Colonic mucosa (tissue), 4 donors: ENCODE measurements at regions not wholly inside any gene's neighbourhood (a gene's known extent, or its start where the extent isn't known, plus 50 kb on each side); places are given as distances from the start of the nearest gene placed in this dataset.

Experiments
- DNase-seq: peaks from one replicate; pipeline ENCODE4 v3.0.0-alpha.2; 2020
- H3K27ac ChIP-seq: fragments of 200-600 bp; one replicate; pipeline ENCODE4 v1.8.0; 2021
- H3K27me3 ChIP-seq: fragments of 200-600 bp; one replicate; pipeline ENCODE4 v1.8.0; 2021
- H3K36me3 ChIP-seq: fragments of 200-600 bp; one replicate; pipeline ENCODE4 v1.8.0; 2021
- H3K4me1 ChIP-seq: fragments of 200-600 bp; one replicate; pipeline ENCODE4 v1.8.0; 2021; ENCODE audit warnings: mild to moderate bottlenecking
- H3K4me3 ChIP-seq: fragments of 200-600 bp; one replicate; pipeline ENCODE4 v1.8.0; 2021
- H3K9ac ChIP-seq, 2 donors: one replicate each; pipeline ENCODE4 v1.7.0; 2013; ENCODE audit warnings: control low read depth in 2 of 2, low read depth in 2 of 2, low read length in 2 of 2
- H3K9me3 ChIP-seq: fragments of 200-600 bp; one replicate; pipeline ENCODE4 v1.8.0; 2021
- intact Hi-C: fragments of 100-400 bp; cut with DNase I; formaldehyde crosslinking; loops from one replicate; pipeline ENCODE4 v1.14.1; 2022
- TF ChIP-seq, protein P1 (sequence below): fragments of 200-600 bp; IDR thresholded peaks from one replicate; pipeline ENCODE4 v1.8.0; 2022; ENCODE audit warnings: antibody characterized with exemption, mild to moderate bottlenecking
- donor health status: healthy.
- donor health status: DM: no; HTN: no; CAD: no.
- donor health status: DM: no; HTN: no; CAD: no.

DNA sequence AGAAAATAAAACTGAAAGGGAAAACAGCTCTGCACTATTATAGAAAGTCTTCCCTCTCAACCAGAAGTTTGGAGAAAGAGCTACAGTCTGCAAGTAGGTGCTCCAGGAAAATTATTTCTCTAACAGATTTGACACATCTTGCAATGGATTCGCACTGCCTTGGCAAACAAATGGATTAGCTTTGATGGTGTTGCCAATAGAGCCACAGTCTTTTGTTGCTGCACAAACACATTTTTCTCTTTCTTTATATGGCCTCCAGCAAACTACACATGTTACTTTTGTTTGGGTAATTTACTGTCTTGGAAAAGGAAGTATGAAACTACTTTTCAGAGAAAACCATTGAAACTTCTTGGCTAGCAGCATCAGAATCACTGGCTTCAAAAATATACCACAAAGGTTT lies 523.1 kb downstream of the EFNA5 start:
- H3K36me3 ChIP-seq, result no peaks in the 10 kb centered on the region
- no peak overlapping the region for H3K4me3 ChIP-seq
- intact Hi-C loops, result loop anchor here (5.0 kb wide), 1 partner anchor 45 kb away; no protein-coding TSS in a partner anchor
- DNase-seq, result no peak
- no peak overlapping the region for H3K9ac ChIP-seq
- H3K27me3 ChIP-seq, result no peaks in the 10 kb centered on the region
- no peaks in the 10 kb centered on the region for H3K9me3 ChIP-seq
- TF ChIP-seq, protein P1, sequence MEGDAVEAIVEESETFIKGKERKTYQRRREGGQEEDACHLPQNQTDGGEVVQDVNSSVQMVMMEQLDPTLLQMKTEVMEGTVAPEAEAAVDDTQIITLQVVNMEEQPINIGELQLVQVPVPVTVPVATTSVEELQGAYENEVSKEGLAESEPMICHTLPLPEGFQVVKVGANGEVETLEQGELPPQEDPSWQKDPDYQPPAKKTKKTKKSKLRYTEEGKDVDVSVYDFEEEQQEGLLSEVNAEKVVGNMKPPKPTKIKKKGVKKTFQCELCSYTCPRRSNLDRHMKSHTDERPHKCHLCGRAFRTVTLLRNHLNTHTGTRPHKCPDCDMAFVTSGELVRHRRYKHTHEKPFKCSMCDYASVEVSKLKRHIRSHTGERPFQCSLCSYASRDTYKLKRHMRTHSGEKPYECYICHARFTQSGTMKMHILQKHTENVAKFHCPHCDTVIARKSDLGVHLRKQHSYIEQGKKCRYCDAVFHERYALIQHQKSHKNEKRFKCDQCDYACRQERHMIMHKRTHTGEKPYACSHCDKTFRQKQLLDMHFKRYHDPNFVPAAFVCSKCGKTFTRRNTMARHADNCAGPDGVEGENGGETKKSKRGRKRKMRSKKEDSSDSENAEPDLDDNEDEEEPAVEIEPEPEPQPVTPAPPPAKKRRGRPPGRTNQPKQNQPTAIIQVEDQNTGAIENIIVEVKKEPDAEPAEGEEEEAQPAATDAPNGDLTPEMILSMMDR, result no peak
- no peaks in the 10 kb centered on the region for H3K4me1 ChIP-seq
- H3K27ac ChIP-seq, result no peak overlapping the region

DNA sequence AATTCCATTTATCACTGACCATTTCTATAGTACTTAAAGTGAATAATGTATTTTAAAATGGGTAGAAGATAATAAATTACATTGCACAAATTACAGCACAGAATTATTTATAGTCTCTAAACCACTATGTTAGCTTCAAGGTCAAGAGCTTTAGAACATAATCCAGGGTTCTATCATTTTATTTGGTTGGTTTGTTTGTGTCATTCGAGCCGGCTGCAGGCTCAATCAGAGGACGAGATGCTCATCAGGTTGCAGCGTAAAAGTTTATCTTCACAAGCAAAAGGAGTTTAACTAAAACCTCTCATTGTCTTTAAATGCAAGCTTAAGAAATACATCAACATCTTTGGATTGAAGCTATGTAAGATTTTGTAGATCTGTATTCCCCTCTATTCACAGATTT lies 523.8 kb downstream of the EFNA5 start:
- Histone ChIP-seq H3K9ac (no peak overlapping the region), H3K9me3 (no peaks in the 10 kb centered on the region), H3K36me3 (no peaks in the 10 kb centered on the region), H3K4me3 (no peak overlapping the region), H3K4me1 (no peaks in the 10 kb centered on the region), H3K27me3 (no peaks in the 10 kb centered on the region), H3K27ac (no peak overlapping the region)
- TF ChIP-seq, protein P1, result no peak
- intact Hi-C loops, result loop anchor here (5.0 kb wide), 1 partner anchor 45 kb away; no protein-coding TSS in a partner anchor
- no peak for DNase-seq

DNA sequence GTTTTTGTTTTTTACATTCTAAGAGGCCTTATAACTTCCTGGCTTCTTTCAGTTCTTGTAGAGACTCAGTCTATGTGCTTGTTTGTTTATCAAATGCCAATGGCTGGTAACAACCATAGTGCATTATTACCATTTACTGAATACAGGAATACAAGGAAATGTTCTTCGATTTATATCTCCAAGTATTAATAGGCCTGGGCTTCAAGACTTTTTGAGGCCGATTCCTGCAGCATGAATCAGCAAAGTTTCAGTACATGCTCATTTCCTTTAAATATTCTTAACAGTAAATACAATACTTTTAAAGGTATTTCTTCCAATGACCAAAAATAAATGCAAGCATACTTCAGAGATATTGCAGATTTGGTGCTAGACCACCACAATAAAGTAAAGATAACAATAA lies 535.3 kb downstream of the EFNA5 start:
- H3K4me1 ChIP-seq, result no peaks in the 10 kb centered on the region
- DNase-seq, result no peak
- intact Hi-C loops, result no loop called here
- H3K9ac ChIP-seq, result no peak overlapping the region
- no peak overlapping the region for H3K4me3 ChIP-seq
- TF ChIP-seq, protein P1, result no peak
- no peaks in the 10 kb centered on the region for H3K36me3 ChIP-seq
- no peaks in the 10 kb centered on the region for H3K9me3 ChIP-seq
- no peaks in the 10 kb centered on the region for H3K27me3 ChIP-seq
- no peak overlapping the region for H3K27ac ChIP-seq

DNA sequence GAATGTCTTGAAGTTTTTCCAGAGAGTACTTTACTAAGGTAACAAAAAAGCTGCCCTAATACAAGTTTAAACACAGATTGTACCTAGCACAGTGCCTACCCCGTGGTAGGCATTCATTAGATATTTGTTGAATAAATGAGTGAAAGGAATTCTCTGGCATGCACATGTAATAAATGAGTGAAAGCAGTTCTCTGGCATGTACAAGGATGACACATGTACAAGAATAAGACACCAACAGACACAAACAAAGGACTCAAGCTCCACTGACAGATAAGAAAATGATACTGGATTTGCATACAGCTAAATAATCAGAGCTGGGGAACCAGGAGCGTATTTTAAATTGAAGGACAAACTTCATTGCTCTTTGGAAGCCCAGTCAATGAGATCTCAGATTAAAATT lies 535.8 kb downstream of the EFNA5 start:
- intact Hi-C loops, result no loop called here
- Histone ChIP-seq H3K9ac (no peak overlapping the region), H3K4me1 (no peaks in the 10 kb centered on the region), H3K9me3 (no peaks in the 10 kb centered on the region), H3K27me3 (no peaks in the 10 kb centered on the region), H3K27ac (no peak overlapping the region), H3K36me3 (no peaks in the 10 kb centered on the region), H3K4me3 (no peak overlapping the region)
- TF ChIP-seq, protein P1, result no peak
- DNase-seq, result no peak

DNA sequence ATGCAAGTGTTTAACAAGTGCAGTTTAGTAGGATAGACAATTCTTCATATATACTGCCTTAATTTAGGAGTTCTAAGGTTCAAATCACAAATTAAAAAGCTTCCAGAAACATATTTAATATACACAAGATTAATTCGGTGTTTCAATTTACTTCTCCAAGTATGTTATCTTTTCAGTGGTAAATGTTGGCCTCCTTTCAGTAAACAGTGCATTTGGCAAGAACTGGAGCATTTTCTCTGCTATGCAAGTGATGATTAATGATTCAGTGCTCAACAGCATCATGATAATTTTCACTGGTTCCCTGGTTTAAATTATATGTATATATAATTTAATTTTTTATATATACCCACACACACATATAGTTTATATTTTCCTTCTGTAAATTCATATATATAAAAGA lies 541.7 kb downstream of the EFNA5 start:
- intact Hi-C loops, result no loop called here
- Histone ChIP-seq H3K9ac (no peak overlapping the region), H3K4me3 (no peak overlapping the region), H3K27me3 (no peaks in the 10 kb centered on the region), H3K36me3 (no peaks in the 10 kb centered on the region), H3K27ac (no peak overlapping the region), H3K9me3 (no peaks in the 10 kb centered on the region), H3K4me1 (no peaks in the 10 kb centered on the region)
- TF ChIP-seq, protein P1, result no peak
- no peak for DNase-seq

DNA sequence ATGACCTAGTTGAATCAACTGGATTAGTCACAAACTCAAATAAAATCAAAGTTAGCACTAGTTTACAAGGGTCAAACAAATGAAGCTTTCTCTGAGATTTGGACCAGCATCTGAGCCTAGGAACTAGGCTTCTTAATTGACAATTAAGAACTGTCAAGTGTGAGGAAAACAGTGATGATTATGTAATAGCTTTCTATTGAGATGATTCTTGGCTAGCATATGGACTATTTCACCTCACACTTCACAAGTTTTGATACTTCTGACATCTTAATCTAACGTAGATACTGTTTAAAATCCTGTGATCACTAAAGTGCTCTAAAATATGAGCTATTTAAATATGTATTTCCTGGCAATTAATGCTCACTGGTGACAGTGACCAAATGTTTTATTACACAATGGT lies 542.9 kb downstream of the EFNA5 start:
- no peak for DNase-seq
- no peaks in the 10 kb centered on the region for H3K36me3 ChIP-seq
- H3K4me3 ChIP-seq, result no peak overlapping the region
- no peaks in the 10 kb centered on the region for H3K4me1 ChIP-seq
- no peaks in the 10 kb centered on the region for H3K9me3 ChIP-seq
- no peak overlapping the region for H3K9ac ChIP-seq
- H3K27ac ChIP-seq, result no peak overlapping the region
- intact Hi-C loops, result no loop called here
- TF ChIP-seq, protein P1, result no peak
- H3K27me3 ChIP-seq, result no peaks in the 10 kb centered on the region
